ENCODE measurements at regions not wholly inside any gene's neighbourhood (a gene's known extent, or its start where the extent isn't known, plus 50 kb on each side); places are given as distances from the start of the nearest gene placed in this dataset.

GRCh38 chr3:115475178-115476041 is 147.9 kb upstream of the GAP43 start:
- no peak for DNase-seq (ENCODE audit: low spot score)

- no peak for DNase-seq (ENCODE audit: low spot score)
Measured at GRCh38 chr3:115476472-115476871, 146.8 kb upstream of the GAP43 start.

- DNase-seq (ENCODE audit: low spot score), result no peak
Measured at GRCh38 chr3:115478359-115478758, 145.0 kb upstream of the GAP43 start.

GRCh38 chr3:115486880-115487279 is 136.4 kb upstream of the GAP43 start:
- DNase-seq (ENCODE audit: low spot score), result no peak

GRCh38 chr3:115487968-115488367 is 135.3 kb upstream of the GAP43 start:
- DNase-seq (ENCODE audit: low spot score), result no peak

GRCh38 chr3:115488409-115488808 is 134.9 kb upstream of the GAP43 start:
- no peak for DNase-seq (ENCODE audit: low spot score)

- DNase-seq (ENCODE audit: low spot score), result no peak
Measured at GRCh38 chr3:115494826-115495225, 128.5 kb upstream of the GAP43 start.

- no peak for DNase-seq (ENCODE audit: low spot score)
Measured at GRCh38 chr3:115498421-115498820, 124.9 kb upstream of the GAP43 start.

- no peak for DNase-seq (ENCODE audit: low spot score)
Measured at GRCh38 chr3:115498898-115499297, 124.4 kb upstream of the GAP43 start.

- DNase-seq (ENCODE audit: low spot score), result no peak
Measured at GRCh38 chr3:115499666-115500065, 123.6 kb upstream of the GAP43 start.

GRCh38 chr3:115500795-115501194 is 122.5 kb upstream of the GAP43 start:
- no peak for DNase-seq (ENCODE audit: low spot score)

- no peak for DNase-seq (ENCODE audit: low spot score)
Measured at GRCh38 chr3:115502128-115502527, 121.2 kb upstream of the GAP43 start.

- no peak for DNase-seq (ENCODE audit: low spot score)
Measured at GRCh38 chr3:115503394-115503793, 119.9 kb upstream of the GAP43 start.

GRCh38 chr3:115508562-115508961 is 114.7 kb upstream of the GAP43 start:
- DNase-seq (ENCODE audit: low spot score), result no peak

GRCh38 chr3:115512565-115513415 is 110.5 kb upstream of the GAP43 start:
- DNase-seq (ENCODE audit: low spot score), result no peak

GRCh38 chr3:115513416-115513800 is 109.9 kb upstream of the GAP43 start:
- no peak for DNase-seq (ENCODE audit: low spot score)

GRCh38 chr3:115517457-115518050 is 105.8 kb upstream of the GAP43 start:
- no peak for DNase-seq (ENCODE audit: low spot score)

GRCh38 chr3:115518100-115518852 is 105.0 kb upstream of the GAP43 start:
- DNase-seq (ENCODE audit: low spot score), result no peak

GRCh38 chr3:115520241-115520640 is 103.1 kb upstream of the GAP43 start:
- DNase-seq (ENCODE audit: low spot score), result no peak

- DNase-seq (ENCODE audit: low spot score), result no peak
Measured at GRCh38 chr3:115520651-115521245, 102.6 kb upstream of the GAP43 start.

- no peak for DNase-seq (ENCODE audit: low spot score)
Measured at GRCh38 chr3:115523458-115523857, 99.9 kb upstream of the GAP43 start.

GRCh38 chr3:115524549-115524948 is 98.8 kb upstream of the GAP43 start:
- no peak for DNase-seq (ENCODE audit: low spot score)
